NCI-H1694 (cell line): ENCODE measurements at regions not wholly inside any gene's neighbourhood (a gene's known extent, or its start where the extent isn't known, plus 50 kb on each side); places are given as distances from the start of the nearest gene placed in this dataset.

Source experiments
- DNase-seq: peaks from one replicate; lab custom pipeline; 2025; lab: John Stamatoyannopoulos, UW

DNA sequence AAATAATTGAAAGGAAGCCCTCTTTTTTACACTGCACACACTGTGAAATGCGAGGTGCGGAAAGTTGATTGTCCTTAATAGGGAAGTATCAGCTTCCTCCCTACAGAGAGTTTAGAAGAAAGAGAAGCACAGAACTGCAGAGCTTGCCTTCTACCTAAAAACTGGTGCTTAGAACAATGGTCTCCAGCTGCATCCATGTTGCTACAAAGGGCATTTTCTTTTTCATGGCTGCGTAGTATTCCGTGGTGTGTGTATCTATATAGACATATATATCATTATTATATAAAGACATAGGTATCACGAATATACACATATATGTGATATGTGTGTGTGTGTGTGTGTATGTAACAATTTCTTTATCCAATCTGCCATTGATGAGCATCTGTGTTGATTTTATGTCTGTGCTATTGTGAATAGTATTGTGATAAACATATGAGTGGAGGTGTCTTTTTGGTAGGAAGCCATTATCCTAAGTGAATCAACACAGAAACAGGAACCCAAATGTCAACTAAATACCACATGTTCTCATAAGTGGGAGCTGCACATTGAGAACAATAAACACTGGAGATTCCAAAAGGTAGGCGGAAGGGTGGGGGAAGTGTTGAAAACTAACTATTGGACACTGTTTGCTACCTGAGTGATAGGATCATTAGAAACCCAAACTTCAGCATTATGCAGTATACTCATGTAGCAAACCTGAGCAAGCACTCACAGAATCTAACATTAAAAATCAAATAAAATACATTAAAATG is 290.0 kb upstream of the RUNX1 start:
- DNase-seq, result no peak

DNA sequence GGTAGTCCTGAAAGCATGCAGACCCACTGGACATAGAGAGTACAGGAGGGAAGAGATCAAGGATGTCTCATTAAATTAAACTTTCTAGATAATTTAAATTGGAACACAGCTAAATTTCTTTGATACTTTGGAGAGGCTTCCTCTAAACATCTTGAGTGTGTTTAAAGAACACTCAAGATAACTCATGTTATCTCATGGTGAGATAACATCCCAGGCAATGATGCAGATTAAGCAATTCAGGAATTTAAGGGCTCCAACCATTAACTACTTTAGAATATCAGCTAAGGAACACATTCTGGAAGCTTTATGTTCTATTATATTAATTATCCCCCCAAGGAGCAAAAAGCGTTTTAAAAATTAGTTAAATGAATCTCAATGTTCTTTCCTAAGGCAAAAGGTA is 289.2 kb upstream of the RUNX1 start:
- no peak for DNase-seq

DNA sequence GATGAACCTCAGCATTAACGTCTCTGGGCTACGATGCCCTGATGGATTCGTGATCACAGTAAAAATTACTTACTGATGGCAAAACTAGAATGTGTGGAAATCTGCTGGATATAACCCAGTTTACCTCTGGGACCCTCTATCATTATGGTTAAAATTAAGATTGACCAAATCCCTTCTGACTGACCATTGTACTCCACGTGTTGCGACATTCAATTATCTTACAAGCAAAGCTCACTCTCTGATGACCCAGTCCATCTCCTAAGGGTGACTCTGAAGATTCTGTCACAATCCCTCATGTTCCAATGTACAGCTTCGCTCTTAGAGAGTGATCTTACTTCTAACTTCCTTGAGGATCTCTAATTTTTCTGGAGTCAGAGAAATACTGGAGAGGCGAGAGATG is 288.5 kb upstream of the RUNX1 start:
- no peak for DNase-seq

GRCh38 chr21:35336534-35336933 is 287.4 kb upstream of the RUNX1 start:
- no peak for DNase-seq

DNA sequence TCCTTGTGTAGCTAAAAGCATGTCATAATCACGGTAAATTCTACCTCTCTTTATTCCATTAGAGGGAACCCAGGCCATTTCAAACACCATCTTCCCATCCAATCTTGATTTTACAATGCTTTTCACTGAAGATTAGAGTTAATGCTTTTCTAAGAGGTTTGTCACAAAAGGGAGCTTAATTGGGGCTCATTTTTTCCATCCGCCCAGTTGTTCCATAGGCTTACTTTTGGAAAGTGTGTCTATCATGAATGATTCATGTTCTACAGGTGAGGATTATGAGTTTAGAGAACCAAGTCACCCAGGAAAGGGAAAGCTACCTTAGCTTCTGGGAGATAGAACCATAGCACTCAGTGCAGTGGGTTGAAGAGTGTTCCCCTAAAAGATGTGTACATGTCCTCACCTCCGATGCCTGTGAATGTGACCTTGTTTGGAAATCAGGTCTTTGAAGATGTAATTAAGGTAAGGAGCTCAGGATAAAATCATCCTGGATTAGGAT is 286.9 kb upstream of the RUNX1 start:
- no peak for DNase-seq

DNA sequence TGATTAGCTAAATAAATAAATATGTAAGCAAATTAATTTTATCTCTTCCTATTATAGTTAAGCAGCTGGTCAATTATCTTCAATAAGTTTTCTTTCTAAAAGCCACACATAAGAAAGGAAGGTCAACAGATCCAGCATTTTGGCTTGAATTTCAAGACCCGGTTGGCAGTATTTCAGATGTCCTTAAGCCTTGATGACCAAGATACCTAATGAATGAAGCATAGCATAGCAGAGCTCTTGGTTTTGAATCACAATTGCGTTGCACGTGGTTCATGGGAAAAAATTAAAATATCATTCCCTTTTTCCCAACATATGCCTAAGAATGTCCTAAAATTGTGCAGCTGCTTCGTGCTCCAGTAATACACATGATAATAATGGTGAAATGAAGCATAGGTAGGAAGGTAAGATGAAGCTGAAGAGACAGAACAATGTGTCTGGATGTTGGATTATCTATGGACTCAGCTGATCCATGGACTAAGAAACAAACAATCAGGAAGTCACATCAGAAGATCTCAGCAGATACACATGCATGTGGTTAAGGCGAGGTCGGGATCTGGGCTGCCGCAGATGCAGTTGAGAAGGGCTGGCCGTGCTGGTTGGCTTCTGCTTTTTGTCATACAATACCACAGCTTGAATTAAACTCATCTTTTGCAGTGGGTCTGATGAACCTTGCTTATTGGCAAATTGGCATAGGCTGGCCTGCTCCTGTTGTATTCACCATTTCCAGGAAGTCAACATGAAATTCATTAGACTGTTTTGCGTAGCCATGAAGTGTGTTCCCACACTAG is 284.9 kb upstream of the RUNX1 start:
- DNase-seq, result no peak

- no peak for DNase-seq
Observed at GRCh38 chr21:35332841-35333426, 283.8 kb upstream of the RUNX1 start.

GRCh38 chr21:35329940-35330660 is 281.0 kb upstream of the RUNX1 start:
- no peak for DNase-seq

DNA sequence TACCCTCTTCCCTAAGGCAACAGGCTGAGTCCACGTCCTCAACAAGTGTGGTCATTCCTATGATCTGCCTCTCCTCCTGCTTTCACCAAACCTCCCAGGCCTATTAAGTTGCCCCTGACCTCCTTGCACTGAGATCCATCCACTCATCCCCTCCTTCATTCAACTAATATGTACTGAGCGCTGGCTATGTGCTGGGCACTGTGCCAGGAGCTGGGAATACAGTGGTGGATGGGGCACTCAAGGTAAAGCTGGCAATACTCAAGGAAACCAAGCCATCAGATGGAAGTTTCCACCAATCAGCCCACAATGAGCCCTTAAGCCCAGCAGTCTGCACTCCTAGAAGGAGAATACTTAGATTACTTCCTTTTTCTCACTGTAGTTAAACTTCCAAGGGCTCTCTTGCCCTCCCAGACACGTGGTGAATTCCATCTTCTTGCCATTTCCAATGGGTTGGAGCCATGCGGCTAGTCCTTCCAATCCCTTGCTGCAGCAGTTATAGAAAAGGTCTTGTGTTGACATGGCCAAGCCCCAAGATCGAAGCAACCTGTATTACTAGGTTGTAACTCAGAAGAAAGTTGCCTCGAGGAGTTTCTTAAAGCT is 279.9 kb upstream of the RUNX1 start:
- no peak for DNase-seq

GRCh38 chr21:35326677-35327076 is 277.6 kb upstream of the RUNX1 start:
- DNase-seq, result no peak

- DNase-seq, result no peak
Observed at GRCh38 chr21:35325953-35326352, 276.9 kb upstream of the RUNX1 start.

DNA sequence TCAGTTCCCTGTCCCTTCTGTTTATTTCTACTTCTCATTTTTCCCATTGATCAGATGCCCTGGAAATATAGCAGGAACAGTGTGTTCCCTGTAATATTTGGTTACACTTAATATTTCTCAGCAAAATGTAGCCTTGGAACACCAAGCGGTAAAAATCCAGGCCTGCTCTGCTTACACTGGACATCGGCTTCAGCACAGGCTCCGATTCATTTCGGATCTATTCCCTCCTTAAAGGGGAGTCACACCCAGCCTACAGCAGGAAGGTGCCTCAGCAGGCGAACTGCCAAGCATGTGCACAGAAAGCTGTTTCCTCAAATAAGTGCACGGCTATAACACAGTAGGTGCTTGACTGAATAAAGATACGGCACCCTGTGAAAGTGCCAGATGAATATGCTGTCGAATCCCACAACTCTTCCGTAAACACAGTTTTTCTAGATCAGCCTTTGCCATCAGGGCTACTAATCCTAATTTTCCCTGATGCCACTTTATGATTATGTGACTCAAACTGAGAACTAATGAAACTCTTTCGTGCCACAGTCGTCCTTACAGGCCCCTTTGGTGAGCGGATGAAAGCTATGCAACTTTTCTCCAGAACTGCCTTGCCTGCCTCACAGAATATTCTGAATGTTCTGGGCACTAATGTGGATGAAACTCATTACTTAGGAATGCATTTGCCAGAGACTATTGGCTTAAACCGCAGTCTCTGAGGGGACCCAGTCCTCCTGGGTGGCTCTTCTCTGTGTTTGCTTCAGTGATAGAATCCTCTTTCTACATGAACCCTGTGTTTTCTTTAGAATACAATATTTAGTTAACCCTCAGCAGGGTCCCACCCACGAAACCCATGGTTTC is 275.5 kb upstream of the RUNX1 start:
- DNase-seq, result no peak

GRCh38 chr21:35323947-35324346 is 274.8 kb upstream of the RUNX1 start:
- no peak for DNase-seq

DNA sequence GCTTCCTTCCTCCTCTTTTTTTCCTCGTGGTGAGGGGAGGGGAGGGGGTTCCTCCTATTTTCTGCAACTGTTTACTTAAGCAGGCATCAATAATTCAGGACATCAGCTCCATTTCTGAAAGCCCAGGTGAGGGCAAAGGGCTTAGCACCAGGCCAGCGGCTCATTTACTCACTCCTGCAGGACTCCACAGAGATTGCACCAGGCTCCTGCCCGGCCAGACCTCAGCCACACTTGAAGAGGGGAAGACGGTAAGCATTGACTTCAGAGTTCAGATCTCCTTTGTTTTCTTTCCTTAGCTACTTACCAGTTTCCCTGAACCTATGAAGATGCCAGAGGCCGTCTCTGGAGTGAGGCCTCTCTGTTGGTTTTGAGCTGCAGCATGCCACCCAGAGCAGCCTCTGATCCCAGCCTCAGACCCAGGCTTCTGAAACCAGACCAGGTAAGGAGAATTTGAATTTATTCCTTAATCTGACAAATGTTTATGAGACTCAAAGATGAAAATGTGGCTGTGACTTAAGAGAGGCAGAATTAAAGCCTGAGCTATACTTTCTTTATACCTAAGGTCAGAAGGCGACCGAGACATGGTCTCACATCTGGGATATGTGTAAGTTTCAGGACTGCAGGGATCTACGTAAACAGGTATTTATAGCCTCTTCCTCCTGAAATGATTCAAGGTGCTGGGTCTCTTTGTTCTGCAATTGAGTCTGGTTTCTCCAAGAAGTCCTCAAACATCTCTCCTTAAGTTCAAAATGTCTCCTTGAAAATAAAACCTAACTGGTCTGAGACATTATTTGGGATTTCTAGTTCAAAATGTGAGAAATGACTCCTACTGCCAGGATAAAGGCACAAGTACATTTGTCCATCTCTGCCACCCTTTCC is 272.5 kb upstream of the RUNX1 start:
- DNase-seq, result no peak

GRCh38 chr21:35319684-35320283 is 270.7 kb upstream of the RUNX1 start:
- no peak for DNase-seq

GRCh38 chr21:35316933-35317332 is 267.8 kb upstream of the RUNX1 start:
- no peak for DNase-seq

- no peak for DNase-seq
Observed at GRCh38 chr21:35316456-35316855, 267.4 kb upstream of the RUNX1 start.

DNA sequence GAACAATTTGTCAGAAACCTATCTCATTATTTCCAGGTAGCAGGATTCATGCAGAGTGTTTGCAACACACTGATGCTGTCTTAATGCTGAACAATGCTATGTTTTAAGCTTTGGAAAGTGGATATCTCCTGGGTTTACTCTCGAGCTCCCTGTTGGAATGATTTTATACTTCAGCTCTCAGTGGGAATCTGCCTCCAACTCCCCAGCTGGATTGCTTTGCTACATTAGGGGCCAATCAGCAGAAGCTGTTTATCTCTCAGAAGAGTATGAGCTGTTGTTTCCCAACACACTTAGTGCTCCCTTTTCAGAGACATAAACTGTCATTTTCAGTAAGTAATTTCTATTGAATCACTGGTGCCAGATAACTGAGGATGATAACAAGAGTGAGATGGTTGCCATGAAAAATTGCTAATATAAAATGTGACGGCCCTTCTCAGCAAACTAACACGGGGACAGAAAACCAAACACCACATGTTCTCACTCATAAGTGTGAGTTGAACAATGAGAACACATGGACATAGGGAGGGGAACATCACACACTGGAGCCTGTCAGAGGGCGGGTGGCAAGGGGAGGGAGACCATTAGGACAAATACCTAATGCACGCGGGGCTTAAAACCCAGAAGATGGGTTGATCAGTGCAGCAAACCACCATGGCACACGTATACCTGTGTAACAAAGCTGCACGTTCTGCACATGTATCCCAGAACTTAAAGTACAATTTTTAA is 265.9 kb upstream of the RUNX1 start:
- DNase-seq, result no peak

GRCh38 chr21:35311985-35312384 is 262.9 kb upstream of the RUNX1 start:
- DNase-seq, result no peak
